Kidney (tissue), 13 donors: ENCODE measurements at regions not wholly inside any gene's neighbourhood (a gene's known extent, or its start where the extent isn't known, plus 50 kb on each side); places are given as distances from the start of the nearest gene placed in this dataset.

ENCODE experiments used
- DNase-seq, 5 donors: peaks; one replicate each; pipeline ENCODE4 v3.0.0-alpha.2; 2013 to 2020
- FAIRE-seq: peaks from 2 replicates; lab custom pipeline; 2012; peaks lifted over from hg19 to GRCh38; lab: Jason Lieb, UNC
- H3K27ac ChIP-seq, 2 donors: one replicate each; pipeline ENCODE4 v1.7.0; 2013; ENCODE audit warnings: low read depth in 2 of 2, low read length in 2 of 2, inconsistent platforms in 1 of 2
- H3K27me3 ChIP-seq: one replicate; pipeline ENCODE4 v1.7.1; 2013; ENCODE audit warnings: low read length, inconsistent platforms; ENCODE audit not compliant: control insufficient read depth, insufficient read depth
- H3K36me3 ChIP-seq, 3 donors: one replicate each; pipeline versions ENCODE4 v1.7.0 to v1.7.1; 2013; ENCODE audit warnings: low read length in 3 of 3, control low read depth in 1 of 3, inconsistent platforms in 1 of 3; ENCODE audit not compliant: insufficient read depth in 3 of 3, control insufficient read depth in 2 of 3
- H3K4me1 ChIP-seq, 3 donors: one replicate each; pipeline versions ENCODE4 v1.7.0 to v1.7.1; 2013; ENCODE audit warnings: low read length in 3 of 3, inconsistent platforms in 1 of 3, low read depth in 1 of 3; ENCODE audit not compliant: control insufficient read depth in 2 of 3, insufficient read depth in 2 of 3
- H3K4me3 ChIP-seq, 3 donors: one replicate each; pipeline versions ENCODE4 v1.7.0 to v1.8.1; 2013; ENCODE audit warnings: low read length in 3 of 3, control low read depth in 1 of 3, inconsistent platforms in 1 of 3
- H3K9ac ChIP-seq, 3 donors: one replicate each; pipeline versions ENCODE4 v1.7.0 to v1.7.1; 2013; ENCODE audit warnings: low read length in 3 of 3, control low read depth in 1 of 3, inconsistent platforms in 1 of 3
- H3K9me3 ChIP-seq, 3 donors: one replicate each; pipeline versions ENCODE4 v1.7.0 to v1.7.1; 2013; ENCODE audit warnings: low read length in 3 of 3, control low read depth in 1 of 3, inconsistent platforms in 1 of 3; ENCODE audit not compliant: control insufficient read depth in 2 of 3, insufficient read depth in 1 of 3
- CTCF ChIP-seq: IDR thresholded peaks from 3 replicates; pipeline ENCODE4 v1.5.1; 2012; ENCODE audit warnings: mild to moderate bottlenecking, moderate library complexity, borderline replicate concordance; ENCODE audit not compliant: insufficient read depth; ENCODE audit errors: extremely low read depth
- intact Hi-C: fragments of 100-400 bp; cut with DNase I; formaldehyde crosslinking; loops from one replicate; pipeline ENCODE4 v1.11.1; 2022
- donor health status: control.
- donor health status: control.
- donor health status: control.
- donor health status: control.
- donor health status: control.
- donor health status: DM: yes; HTN: yes; CAD: no.
- donor health status: Normal renal cell carcinoma (clear cell type).

DNA sequence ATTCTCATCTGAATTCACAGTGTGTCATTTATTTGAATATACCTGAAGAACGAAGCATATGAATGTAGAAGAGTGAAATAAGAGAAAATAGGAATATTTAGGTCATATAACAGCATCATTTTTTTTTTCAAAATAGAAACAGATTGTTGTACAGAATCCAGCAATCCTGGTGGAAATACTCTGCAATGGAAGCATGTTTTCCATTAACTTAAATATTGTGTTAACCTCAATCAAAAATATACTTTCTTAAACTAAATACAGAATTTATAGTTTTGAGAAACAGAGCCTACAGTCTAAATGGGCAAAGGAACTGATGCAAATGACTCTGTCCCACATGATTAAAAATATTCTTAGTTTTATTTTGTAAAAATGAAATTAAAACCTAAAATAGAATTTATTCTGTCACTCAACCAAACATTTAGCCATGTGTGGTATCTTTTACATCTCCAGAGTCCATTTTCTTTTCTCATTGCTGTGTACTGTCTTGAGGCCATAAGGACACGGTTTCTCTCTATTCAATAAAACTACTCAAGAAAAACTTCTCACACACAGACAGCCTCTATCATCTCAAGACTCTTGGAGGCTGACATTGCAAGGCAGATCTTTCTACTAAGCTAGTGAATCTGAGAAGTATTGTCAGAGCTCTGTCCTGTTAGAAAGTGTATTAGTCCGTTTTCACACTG, 322.6 kb downstream of the LTN1 start:
- no peaks in the 10 kb centered on the region for H3K9me3 ChIP-seq
- no peaks in the 10 kb centered on the region for H3K4me1 ChIP-seq
- FAIRE-seq = no peak
- no peak overlapping the region for H3K4me3 ChIP-seq
- DNase-seq = no peak
- H3K27me3 ChIP-seq = no peaks in the 10 kb centered on the region
- no peak overlapping the region for H3K9ac ChIP-seq
- intact Hi-C loops = no loop called here
- H3K27ac ChIP-seq = no peak overlapping the region
- TF ChIP-seq CTCF = no peak
- H3K36me3 ChIP-seq = no peaks in the 10 kb centered on the region

DNA sequence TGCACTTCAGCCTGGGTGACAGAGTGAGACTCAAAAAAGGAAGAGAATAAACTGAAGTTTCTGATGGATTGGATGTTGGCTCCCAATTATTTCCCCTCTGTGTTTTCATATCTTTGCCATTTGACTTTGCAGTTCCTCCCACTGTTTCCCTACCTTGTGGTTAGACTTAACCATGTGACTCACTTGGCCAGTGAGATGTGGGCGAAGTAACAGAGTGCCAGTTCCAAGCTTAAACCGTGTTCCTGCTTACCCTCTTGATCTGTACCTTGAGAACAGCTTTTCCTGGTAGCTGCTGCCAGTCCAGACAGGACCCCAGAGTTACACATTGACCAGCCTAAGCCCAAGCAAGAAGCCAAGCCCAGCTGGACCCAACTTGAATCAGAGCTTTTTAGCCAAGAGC, 323.4 kb downstream of the LTN1 start:
- Histone ChIP-seq H3K9me3 (no peaks in the 10 kb centered on the region), H3K4me3 (no peak overlapping the region), H3K4me1 (no peaks in the 10 kb centered on the region), H3K9ac (no peak overlapping the region), H3K27ac (no peak overlapping the region), H3K36me3 (no peaks in the 10 kb centered on the region), H3K27me3 (no peaks in the 10 kb centered on the region)
- intact Hi-C loops = no loop called here
- DNase-seq = no peak
- TF ChIP-seq CTCF = no peak
- no peak for FAIRE-seq

DNA sequence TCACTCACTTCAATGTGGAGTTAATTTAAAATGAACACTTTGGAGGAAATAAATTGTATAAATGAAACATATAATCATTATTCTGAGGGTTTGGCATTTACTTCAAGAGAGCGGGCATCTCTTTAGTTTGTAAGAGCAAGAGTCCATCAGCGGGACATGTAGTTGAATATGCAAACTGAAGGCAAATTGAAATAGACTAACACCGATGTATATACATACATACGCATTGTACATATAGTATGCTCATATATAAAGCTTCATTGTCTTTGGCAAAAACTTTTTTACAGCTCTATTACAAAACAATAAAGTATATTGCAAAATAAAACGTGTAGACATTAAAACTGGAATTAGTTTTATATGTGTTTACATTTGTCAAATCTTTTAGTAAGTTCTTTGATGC, 328.9 kb downstream of the LTN1 start:
- Histone ChIP-seq H3K4me3 (no peak overlapping the region), H3K4me1 (no peaks in the 10 kb centered on the region), H3K27me3 (no peaks in the 10 kb centered on the region), H3K27ac (no peak overlapping the region), H3K9me3 (no peaks in the 10 kb centered on the region), H3K36me3 (no peaks in the 10 kb centered on the region), H3K9ac (no peak overlapping the region)
- FAIRE-seq = no peak
- DNase-seq = no peak
- intact Hi-C loops = no loop called here
- TF ChIP-seq CTCF = no peak
